GM21529 (cell line): ENCODE measurements at regions not wholly inside any gene's neighbourhood (a gene's known extent, or its start where the extent isn't known, plus 50 kb on each side); places are given as distances from the start of the nearest gene placed in this dataset.
"Not testable (repeated sequence)": the region's sequence is repeated elsewhere in the genome, so short reads cannot be mapped to it uniquely, and the experiment has no call there.

Experiments
- ATAC-seq: cut with Tn5 transposase; IDR thresholded peaks from one replicate; pipeline ENCODE4 v1.9.1; 2021; ENCODE audit not compliant: unreplicated experiment

DNA sequence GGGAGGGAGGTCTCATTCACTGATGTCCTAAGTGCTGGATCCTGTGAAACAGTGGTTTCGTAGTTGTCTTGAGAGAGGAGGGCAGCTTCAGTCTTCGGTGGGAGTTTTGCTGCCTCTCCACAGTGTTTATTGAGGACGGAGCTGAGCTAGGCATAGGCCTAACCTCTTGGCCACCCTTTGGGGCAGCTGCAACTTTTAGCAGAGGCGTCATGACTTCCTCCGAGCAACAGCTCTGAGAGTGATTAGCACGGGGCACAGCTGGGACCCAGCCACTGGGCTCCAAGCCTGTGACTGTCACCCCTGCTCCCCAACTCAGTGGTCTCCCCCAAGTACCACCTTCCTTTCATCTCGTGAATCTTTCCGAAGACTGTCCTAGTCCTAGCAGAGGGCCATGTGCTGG, 139.9 kb upstream of the NCOR2 start:
- ATAC-seq = no peak

DNA sequence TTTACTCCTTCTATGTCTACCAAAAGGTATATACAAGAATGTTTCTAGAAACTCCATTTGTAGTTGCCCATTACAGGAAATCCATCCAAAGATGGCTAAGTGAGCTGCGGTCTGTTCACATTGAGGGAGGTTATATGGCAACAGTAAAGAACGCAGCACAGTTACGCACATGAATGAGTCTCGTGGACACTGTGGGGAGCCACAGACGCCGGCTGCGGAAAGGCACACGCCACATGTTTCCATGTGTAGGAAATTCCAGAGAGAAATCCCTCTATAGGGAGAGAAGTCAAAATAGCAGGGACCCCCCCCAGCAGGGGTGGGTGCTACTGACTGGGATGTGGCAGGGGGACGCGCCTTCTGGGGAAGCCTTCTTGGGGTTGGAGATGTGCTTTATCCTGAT, 139.0 kb upstream of the NCOR2 start:
- no peak for ATAC-seq

DNA sequence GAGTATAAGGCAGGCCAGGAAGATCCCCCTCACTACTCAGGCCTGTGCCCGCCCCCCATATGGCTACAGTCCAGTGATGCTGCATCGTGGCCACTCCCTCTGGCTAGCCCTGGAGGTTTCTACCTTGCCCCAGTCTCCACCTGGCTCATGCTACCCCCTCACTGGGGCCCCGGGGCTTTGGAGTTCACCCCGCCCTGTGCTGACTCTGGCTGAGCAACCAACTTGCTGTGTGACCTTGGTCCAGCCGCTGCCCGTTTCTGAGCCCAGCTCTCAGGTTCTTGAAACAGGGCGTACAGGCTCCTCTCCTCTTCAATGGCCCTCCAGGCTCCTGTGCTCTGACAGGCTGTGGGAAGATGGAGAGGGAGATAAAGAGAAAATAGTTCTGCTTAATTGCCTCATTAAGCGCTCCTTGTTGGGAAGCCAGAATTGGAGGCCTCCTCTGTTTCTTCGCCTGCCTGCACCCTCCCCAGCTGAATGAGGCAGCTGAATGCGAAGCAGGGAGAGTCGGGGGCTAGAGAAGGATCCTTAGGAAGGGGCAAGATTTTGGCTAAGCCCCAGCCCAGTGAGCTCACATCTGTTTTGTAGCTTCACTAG, 138.2 kb upstream of the NCOR2 start:
- ATAC-seq = no peak

DNA sequence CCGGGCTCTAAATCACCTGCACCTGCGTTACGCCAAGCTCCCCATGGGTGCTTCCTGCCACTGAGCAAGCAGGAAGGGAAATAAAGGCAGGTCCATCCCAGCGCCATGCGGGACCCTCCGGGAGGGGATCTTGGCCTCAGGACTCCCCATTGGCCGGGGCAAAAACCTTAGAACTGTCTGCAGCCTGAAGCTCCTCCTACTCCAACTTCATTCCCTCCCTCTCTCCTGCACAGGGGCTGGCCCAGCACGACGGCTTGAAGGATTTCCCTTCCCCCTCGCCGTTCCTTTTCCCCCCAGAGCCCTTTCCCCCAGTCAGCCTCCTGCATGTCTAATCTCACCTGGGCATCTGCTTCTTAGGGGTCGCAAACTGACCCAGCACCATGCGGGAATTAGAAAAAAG, 137.2 kb upstream of the NCOR2 start:
- ATAC-seq = no peak

DNA sequence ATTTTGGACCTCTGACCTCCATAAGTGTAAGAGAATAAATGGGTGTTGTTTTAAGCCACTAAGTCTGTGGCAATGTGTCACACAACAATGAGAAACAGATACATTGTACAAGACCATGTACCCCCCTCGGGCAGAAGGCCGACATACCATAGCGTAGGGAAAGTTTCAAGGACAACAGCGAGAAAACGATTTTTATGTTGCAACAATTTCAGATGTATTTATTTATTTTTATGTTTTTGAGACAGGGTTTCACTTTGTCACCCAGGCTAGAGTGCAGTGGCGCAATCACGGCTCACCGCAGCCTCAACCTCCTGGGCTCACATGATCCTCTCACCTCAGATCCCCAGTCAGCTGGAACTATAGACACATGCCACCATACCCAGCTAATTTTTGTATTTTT, 136.4 kb upstream of the NCOR2 start:
- no peak for ATAC-seq

DNA sequence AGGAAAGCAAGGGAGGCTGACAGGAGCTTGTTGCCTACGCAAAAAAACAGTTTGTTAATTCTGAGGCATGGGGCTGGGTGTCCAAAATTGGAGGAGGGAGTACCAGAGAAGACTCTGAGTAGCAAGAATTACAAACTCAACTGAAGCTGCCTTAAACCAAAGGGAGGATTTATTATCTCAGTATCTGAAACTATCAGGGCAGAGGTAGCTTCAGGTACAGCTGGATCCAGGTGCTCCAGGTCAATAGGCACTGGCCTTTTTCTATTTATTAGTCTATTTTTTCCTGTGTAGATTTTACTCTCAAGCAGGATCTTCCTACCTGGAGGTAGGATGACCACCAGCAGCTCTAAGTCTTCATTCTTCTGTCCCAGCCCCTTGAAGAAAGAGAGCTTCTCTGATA, 135.3 kb upstream of the NCOR2 start:
- ATAC-seq = no peak

DNA sequence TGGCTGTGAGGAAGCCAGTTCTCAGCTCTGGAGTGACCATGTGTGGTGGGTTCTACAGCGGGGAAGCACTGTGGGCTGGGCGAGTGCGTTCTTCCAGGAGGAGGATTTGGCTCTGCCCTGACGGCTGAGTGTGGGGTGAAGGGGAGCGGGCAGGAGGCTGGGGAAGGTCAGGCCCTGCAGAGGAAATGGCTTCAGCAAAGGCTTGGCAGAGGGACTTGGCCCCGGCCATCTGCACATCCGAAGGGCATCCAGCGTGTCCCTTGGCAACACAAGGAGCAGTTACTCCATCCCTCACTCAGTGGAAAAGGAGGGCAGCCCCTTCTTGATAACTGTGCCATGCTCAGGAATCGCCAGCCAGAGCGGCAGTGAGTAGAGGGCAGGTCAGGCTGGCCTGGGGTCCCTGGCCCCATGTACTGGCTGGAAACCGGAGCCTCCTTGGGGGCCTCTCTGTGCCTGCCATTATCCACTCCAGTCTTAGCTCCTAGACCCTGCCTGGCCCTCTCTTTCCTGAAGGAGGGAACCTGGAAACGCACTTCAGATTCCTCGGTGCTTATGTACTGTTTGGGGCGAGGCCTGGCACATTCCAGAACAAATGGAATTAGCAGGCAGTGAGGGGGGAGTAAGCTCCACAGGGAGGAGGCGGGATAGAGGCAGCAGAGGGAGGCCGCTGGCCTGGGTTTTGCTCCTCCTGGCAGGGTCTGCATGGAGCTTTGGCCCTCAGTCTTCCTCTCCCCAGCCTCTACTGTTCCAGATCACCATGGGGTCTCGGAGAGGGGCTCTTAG, 133.6 kb upstream of the NCOR2 start:
- no peak for ATAC-seq

DNA sequence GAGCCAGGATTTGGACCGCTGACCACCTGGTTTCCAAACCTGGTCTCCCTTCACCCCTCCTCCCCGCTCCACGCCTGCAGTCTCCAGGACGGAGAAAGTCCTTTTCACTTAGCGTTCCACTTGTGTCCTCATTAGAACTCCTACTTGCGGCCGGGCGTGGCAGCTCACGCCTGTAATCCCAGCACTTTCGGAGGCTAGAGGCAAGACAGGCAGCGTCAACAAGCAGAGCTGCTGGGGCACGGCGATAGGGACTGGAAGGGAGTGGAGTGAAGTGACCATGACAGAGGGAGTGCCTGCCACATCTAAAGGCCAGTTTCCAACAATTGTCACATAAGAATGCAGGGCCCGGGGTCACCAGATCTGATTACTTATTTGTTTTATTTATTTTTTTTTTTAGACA, 132.5 kb upstream of the NCOR2 start:
- no peak for ATAC-seq

DNA sequence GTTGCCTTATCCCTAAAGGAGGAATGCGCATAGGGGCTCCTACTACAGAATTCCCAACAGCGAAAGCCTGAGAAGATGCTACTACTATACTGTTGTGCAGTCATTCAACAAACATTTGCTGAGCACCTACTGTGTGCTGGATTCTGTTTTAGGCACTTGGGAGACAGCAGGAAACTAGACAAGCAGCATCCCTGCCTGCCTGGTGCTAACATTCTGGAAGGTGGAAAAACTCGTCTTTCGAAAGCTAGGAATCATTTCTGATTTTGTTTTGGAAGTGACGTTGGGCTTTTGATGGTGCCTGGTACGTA, 131.5 kb upstream of the NCOR2 start:
- no peak for ATAC-seq

DNA sequence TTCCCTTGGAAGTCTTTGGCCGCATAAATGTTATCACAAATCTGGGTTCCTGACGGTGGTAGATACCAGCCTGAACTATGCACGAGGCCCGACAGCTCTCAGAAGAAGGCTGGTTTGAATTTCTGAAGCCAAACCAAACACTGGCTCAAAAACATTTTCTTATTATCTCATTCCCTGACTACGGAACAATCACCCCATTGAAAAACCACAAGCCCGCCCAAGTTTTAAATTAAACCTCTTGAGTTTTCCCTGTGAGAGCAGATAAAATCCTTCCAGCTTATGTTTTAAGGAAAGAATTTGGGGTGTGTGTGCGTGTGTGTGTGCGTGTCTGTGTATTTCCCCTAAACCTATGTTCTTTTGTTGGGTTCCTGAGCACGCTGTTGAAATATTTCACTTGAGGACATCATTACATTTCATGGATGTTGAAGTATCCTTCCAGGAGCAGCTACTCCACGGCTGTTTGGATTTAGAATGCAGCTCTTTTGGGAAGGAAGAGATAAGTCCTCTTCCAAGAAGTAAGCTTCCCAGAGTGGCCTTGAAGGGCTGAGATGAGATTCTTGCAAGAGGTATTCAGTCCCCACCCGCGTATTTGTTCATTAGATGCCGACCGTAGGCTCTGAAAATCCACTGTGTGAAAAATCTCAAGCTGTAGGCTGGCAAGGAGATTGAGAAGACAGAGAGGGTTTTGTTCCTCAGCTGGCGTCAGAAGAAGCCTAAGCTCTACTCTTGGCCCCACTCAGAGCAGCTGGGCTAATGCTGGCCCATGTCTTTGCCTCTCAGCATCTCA, 131.0 kb upstream of the NCOR2 start:
- ATAC-seq = no peak

DNA sequence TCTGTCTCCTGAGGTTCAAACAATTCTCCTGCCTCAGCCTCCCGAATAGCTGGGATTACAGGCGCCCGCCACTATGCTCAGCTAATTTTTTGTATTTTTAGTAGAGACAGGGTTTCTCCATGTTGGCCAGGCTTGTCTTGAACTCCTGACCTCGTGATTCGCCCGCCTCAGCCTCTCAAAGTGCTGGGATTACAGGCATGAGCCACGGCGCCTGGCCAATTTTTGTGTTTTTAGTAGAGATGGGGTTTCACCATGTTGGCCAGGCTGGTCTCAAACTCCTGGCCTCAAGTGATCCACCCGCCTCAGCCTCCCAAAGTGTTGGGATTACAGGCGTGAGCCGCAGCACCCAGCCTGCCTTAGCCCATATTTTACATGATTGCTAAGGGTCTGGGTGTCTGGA, 130.3 kb upstream of the NCOR2 start:
- ATAC-seq = not testable (repeated sequence)

DNA sequence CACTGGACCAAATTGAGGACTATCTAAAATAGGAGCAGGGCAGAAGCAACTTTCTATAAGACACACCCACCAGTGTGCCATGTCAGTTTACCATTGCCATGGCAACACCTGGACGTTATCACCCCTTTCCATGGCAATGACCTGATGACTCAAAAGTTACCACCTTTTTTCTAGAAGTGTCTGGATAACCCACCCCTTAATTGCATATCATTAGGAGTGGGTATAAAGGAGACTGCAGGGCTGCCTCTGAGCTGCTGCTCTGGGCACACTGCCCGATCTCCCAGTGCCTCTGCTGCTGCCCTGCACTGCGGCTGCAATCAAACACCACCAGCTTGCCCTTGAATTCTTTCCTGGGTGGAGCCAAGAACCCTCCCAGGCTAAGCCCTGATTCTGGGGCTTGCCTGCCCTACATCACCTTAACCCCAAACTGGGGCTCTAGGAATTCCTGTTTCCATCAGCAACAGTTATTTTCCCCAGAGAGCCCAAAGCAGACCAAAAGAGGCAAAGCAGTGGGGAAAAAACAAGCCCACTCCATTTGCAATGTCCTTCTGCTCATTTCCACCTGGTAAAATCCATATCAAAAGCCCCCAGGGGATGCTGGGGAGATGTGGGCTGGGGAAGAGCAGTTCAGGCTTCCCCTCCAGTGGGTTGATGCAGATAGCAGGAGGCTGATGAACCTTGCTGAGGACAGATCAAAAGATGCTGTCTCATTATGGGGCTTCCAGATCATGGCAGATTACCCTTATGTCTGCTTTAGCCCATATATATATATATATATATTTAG, 129.5 kb upstream of the NCOR2 start:
- no peak for ATAC-seq

DNA sequence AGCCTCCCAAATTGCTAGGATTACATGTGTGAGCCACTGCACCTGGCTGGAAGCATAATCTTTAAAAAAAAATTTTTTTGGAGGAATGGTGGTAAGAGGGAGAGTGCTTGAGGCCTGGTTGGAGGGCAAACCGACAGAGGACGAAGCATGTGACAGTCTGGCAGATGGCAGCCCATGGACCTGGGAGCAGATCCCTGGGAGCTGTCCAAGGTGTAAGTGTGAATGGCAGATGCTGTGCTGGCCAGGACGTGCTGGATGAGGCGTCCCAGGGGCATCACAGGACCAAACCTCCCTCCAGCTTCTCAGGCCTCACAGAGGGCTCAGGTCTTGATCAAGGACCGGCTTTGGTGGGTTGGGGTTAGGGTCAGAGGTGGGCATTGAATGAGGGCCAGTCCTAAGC, 128.4 kb upstream of the NCOR2 start:
- ATAC-seq = no peak

DNA sequence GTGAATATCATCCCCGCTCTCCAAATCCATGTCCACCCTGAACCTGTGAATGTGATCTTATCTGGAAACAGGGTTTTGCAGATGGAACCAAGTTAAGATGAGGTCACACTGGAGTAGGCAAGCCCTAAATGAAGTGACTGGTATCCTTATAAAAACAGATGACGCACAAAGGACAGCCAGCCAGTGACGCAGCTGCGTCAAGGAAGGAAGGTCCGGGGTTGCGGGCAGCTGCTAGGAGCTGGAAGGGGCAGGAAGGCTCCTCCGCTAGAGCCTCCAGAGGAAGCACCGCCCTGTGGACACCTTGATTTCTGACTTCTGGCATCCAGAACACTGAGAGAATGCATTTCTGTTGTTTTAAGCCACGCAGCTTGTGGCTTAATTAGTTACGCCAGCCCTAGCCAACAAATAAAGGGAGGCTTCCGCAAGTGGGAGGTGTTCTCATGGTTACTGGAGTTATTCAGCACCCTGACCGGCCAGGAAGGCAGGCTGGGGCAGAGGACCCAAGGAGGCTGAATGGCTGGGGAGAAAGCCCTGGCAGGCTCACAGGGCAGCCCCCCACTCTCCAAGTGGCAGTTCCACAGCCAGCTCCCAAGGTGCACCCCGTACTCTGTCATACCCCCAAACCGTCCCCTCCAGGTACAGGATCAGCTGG, 127.6 kb upstream of the NCOR2 start:
- ATAC-seq = no peak

DNA sequence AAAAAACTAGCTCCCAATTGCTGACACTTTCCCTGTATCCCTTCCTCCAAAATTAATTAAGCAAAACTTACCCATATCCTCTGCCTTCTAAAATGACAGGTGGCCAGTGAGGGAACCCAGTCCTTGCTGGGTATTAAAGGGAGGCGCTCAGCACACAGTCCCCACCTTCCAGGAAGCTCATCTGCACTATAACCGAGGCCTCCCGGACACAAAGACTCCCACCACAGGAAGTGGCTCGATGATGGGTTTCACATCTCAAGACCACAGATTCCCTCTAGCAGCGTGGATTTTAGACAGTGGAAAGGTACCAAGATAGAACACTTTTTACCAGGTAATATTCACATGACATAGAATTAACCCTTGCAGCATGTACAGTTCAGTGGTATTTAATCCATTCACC, 126.8 kb upstream of the NCOR2 start:
- no peak for ATAC-seq

DNA sequence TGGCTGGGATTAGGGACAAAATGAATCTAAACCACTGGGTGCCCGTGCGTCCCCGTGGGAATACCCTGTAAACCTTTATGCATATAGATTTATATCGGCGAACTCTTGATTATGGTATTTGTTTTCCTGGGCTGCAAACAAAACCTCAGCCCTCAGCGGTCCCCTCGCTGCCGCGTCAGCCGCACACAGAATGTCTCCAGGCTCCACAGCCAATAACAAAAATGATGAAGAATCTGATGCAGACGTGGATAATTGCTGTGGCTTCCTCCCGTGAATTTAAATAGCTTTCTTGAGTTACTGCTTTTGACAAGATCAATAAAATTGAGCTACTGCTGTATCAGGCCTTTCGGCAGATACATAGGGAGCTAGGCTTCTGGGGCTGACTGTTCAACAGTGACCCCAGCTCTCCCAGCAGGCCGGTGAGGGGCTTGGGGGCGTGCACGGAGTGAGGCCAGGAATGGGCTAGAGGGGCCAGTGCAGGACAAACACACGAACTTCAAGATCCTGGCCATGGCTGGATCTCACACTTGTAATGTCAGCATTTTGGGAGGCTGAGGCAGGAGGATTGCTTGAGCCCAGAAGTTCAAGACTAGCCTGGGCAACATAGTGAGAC, 125.8 kb upstream of the NCOR2 start:
- no peak for ATAC-seq

DNA sequence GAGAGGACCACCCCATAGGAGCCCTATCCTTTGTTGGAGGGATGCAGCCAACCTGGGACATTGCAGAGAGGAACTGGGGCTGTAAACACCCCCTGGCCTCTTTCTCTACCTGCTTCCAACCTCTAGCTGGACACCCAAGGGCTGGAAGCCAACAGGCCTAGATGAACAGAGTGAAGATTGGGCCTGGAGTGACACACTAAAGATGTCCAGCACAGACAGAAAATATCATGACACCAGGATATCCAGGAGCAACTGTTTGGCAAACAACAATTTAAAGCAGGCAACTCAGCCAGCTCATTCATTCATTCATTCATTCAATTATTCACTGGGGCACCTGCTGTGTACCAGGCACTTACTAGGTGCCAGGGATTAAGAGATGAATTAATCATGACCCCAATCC, 125.0 kb upstream of the NCOR2 start:
- ATAC-seq = no peak

DNA sequence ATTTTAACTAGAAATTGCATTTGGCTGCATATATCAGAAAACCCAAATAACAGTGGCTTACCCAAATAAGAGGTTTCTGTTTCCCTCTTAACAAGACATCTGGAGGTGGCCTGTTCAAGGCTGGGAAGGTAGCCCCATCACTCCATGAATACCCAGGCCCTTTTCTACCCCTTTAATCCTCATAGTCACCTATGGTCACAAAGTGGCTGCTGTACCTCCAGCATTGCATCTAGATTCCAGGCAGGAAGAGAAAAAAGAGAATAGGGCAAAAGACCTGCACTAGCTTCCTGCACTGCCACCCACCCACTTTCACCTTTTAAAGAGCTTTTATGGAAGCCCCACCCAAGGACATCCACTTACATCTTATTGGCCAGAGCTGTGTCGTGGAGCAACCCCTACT, 124.0 kb upstream of the NCOR2 start:
- ATAC-seq = no peak

DNA sequence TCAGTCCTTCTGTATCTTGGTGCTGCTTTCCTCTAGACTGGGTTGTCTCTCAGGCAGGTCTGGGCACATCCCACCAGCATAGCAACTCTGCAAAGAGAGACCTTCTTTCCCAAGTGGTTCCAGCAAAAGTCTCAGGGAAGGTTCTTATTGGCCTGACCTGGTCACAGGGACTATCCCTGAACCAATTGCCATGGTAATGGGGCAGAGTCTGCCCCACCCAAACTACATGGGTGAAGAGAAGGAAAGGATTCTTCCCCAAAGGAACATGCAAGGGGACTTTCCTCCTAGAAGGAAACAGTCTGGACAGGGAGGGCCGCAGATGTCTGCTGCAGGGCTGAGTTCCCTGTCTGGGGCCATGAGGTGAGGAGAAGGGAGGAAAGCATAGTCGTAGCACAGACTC, 122.2 kb upstream of the NCOR2 start:
- no peak for ATAC-seq

DNA sequence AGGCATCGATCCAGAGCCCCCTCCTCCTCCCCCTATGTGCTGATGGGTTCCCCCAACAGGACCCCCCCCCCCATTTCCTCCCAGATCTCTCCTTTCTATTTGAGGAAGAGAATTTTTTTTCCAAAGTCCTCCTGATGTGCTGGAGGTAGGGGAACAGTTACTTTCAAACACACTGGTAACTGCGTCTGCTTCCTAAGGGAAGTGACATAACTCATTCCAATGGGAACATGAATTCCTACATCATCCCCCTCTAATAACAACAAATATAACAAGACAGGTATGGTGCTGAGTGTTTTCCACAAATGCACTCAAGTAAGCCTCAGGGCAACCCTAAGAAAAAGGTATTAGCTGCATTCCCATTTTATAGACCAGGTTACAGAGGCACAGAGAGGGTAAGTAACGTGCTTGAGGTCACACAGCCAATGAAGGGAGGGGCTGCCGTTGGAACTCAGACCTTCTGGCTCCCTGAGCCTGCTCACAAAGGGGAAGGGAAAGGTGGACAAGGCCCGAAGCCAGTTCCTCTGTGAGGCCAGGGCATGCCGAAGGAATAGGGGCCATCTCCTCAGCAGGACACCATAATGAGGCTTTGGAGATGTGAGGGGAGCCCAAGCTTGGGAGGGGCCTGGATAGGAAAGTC, 121.1 kb upstream of the NCOR2 start:
- no peak for ATAC-seq
